HG03565 (cell line): ENCODE measurements at regions not wholly inside any gene's neighbourhood (a gene's known extent, or its start where the extent isn't known, plus 50 kb on each side); places are given as distances from the start of the nearest gene placed in this dataset.

Experiments used
- ATAC-seq: cut with Tn5 transposase; IDR thresholded peaks from one replicate; pipeline ENCODE4 v1.9.1; 2021; ENCODE audit warnings: mild to moderate bottlenecking, moderate library complexity; ENCODE audit not compliant: unreplicated experiment

- no peak for ATAC-seq
Measured at GRCh38 chr12:67217647-67218046, 51.5 kb upstream of the CAND1 start.
